ENCODE measurements at regions not wholly inside any gene's neighbourhood (a gene's known extent, or its start where the extent isn't known, plus 50 kb on each side); places are given as distances from the start of the nearest gene placed in this dataset.

- no peaks in the 10 kb centered on the region for H3K36me3 ChIP-seq (ENCODE audit: insufficient read depth, low read length)
- no peaks in the 10 kb centered on the region for H3K79me2 ChIP-seq (ENCODE audit: insufficient read depth, low read length)
- TF ChIP-seq CTCF (IDR thresholded peaks at IDR 0.05; ENCODE audit: extremely low read depth, low read depth, low read length) = no peak
- no peaks in the 10 kb centered on the region for H3K27me3 ChIP-seq (ENCODE audit: insufficient read depth, low read length)
- no peaks in the 10 kb centered on the region for H3K9me3 ChIP-seq (ENCODE audit: low read depth, low read length)
- H2AFZ ChIP-seq (ENCODE audit: low read length) = peak overlapping the region; percentile 41
- no peak for DNase-seq (ENCODE audit: insufficient read length, low spot score, missing footprints)
- no peaks in the 10 kb centered on the region for H3K4me1 ChIP-seq (ENCODE audit: insufficient read depth, low read length)
- H3K4me3 ChIP-seq (ENCODE audit: insufficient read depth, low read length) = no peak overlapping the region
- H3K4me2 ChIP-seq (ENCODE audit: insufficient read depth, low read length) = no peak overlapping the region
- no peak overlapping the region for H3K27ac ChIP-seq (ENCODE audit: low read depth, low read length)
- H4K20me1 ChIP-seq (ENCODE audit: insufficient read depth, low read length) = no peaks in the 10 kb centered on the region
Observed at GRCh38 chr5:124605541-124605940, 140.9 kb downstream of the ZNF608 start.

- H3K27ac ChIP-seq (ENCODE audit: low read depth, low read length) = no peak overlapping the region
- peaks cover 5% of the 10 kb centered on the region for H3K4me1 ChIP-seq (ENCODE audit: insufficient read depth, low read length)
- H3K36me3 ChIP-seq (ENCODE audit: insufficient read depth, low read length) = no peaks in the 10 kb centered on the region
- no peaks in the 10 kb centered on the region for H3K27me3 ChIP-seq (ENCODE audit: insufficient read depth, low read length)
- H3K9me3 ChIP-seq (ENCODE audit: low read depth, low read length) = no peaks in the 10 kb centered on the region
- H3K4me3 ChIP-seq (ENCODE audit: insufficient read depth, low read length) = no peak overlapping the region
- no peaks in the 10 kb centered on the region for H3K79me2 ChIP-seq (ENCODE audit: insufficient read depth, low read length)
- peak; percentile 39 for DNase-seq (ENCODE audit: insufficient read length, low spot score, missing footprints)
- H3K4me2 ChIP-seq (ENCODE audit: insufficient read depth, low read length) = no peak overlapping the region
- H4K20me1 ChIP-seq (ENCODE audit: insufficient read depth, low read length) = no peaks in the 10 kb centered on the region
- TF ChIP-seq CTCF (IDR thresholded peaks at IDR 0.05; ENCODE audit: extremely low read depth, low read depth, low read length) = no peak
- H2AFZ ChIP-seq (ENCODE audit: low read length) = no peak overlapping the region
Observed at GRCh38 chr5:124604419-124604818, 142.0 kb downstream of the ZNF608 start.

- DNase-seq (ENCODE audit: insufficient read length, low spot score, missing footprints) = no peak
- no peaks in the 10 kb centered on the region for H4K20me1 ChIP-seq (ENCODE audit: insufficient read depth, low read length)
- no peak for TF ChIP-seq CTCF (IDR thresholded peaks at IDR 0.05; ENCODE audit: extremely low read depth, low read depth, low read length)
- H3K4me2 ChIP-seq (ENCODE audit: insufficient read depth, low read length) = no peak overlapping the region
- H3K4me3 ChIP-seq (ENCODE audit: insufficient read depth, low read length) = no peak overlapping the region
- H2AFZ ChIP-seq (ENCODE audit: low read length) = no peak overlapping the region
- H3K79me2 ChIP-seq (ENCODE audit: insufficient read depth, low read length) = no peaks in the 10 kb centered on the region
- H3K36me3 ChIP-seq (ENCODE audit: insufficient read depth, low read length) = no peaks in the 10 kb centered on the region
- peaks cover 8% of the 10 kb centered on the region for H3K4me1 ChIP-seq (ENCODE audit: insufficient read depth, low read length)
- H3K9me3 ChIP-seq (ENCODE audit: low read depth, low read length) = no peaks in the 10 kb centered on the region
- H3K27me3 ChIP-seq (ENCODE audit: insufficient read depth, low read length) = no peaks in the 10 kb centered on the region
- H3K27ac ChIP-seq (ENCODE audit: low read depth, low read length) = no peak overlapping the region
Observed at GRCh38 chr5:124602925-124603650, 143.4 kb downstream of the ZNF608 start.

GRCh38 chr5:124599028-124599973 lies 147.1 kb downstream of the ZNF608 start:
- no peak for TF ChIP-seq CTCF (IDR thresholded peaks at IDR 0.05; ENCODE audit: extremely low read depth, low read depth, low read length)
- no peaks in the 10 kb centered on the region for H3K27me3 ChIP-seq (ENCODE audit: insufficient read depth, low read length)
- no peaks in the 10 kb centered on the region for H3K79me2 ChIP-seq (ENCODE audit: insufficient read depth, low read length)
- no peaks in the 10 kb centered on the region for H4K20me1 ChIP-seq (ENCODE audit: insufficient read depth, low read length)
- H2AFZ ChIP-seq (ENCODE audit: low read length) = no peak overlapping the region
- no peak overlapping the region for H3K27ac ChIP-seq (ENCODE audit: low read depth, low read length)
- no peak overlapping the region for H3K4me3 ChIP-seq (ENCODE audit: insufficient read depth, low read length)
- H3K4me2 ChIP-seq (ENCODE audit: insufficient read depth, low read length) = no peak overlapping the region
- H3K36me3 ChIP-seq (ENCODE audit: insufficient read depth, low read length) = no peaks in the 10 kb centered on the region
- DNase-seq (ENCODE audit: insufficient read length, low spot score, missing footprints) = no peak
- peaks cover 19% of the 10 kb centered on the region for H3K4me1 ChIP-seq (ENCODE audit: insufficient read depth, low read length)
- H3K9me3 ChIP-seq (ENCODE audit: low read depth, low read length) = no peaks in the 10 kb centered on the region
